GM18858 (cell line): ENCODE measurements at regions not wholly inside any gene's neighbourhood (a gene's known extent, or its start where the extent isn't known, plus 50 kb on each side); places are given as distances from the start of the nearest gene placed in this dataset.

Source experiments
- ATAC-seq: cut with Tn5 transposase; IDR thresholded peaks from one replicate; pipeline ENCODE4 v1.9.1; 2021; ENCODE audit not compliant: unreplicated experiment

- ATAC-seq, result no peak
Measured at GRCh38 chr1:96349896-96350295, 371.7 kb upstream of the PTBP2 start.

- ATAC-seq, result no peak
Measured at GRCh38 chr1:96352733-96353132, 368.9 kb upstream of the PTBP2 start.

- ATAC-seq, result no peak
Measured at GRCh38 chr1:96355521-96355920, 366.1 kb upstream of the PTBP2 start.

GRCh38 chr1:96355961-96356360, 365.6 kb upstream of the PTBP2 start:
- no peak for ATAC-seq

GRCh38 chr1:96357141-96357765, 364.3 kb upstream of the PTBP2 start:
- ATAC-seq, result no peak

GRCh38 chr1:96358057-96358456, 363.5 kb upstream of the PTBP2 start:
- no peak for ATAC-seq

GRCh38 chr1:96360036-96360795, 361.4 kb upstream of the PTBP2 start:
- no peak for ATAC-seq

GRCh38 chr1:96361271-96361856, 360.2 kb upstream of the PTBP2 start:
- no peak for ATAC-seq

GRCh38 chr1:96361961-96362360, 359.6 kb upstream of the PTBP2 start:
- ATAC-seq, result no peak

GRCh38 chr1:96362623-96363022, 359.0 kb upstream of the PTBP2 start:
- ATAC-seq, result peak; percentile 79

GRCh38 chr1:96363826-96364225, 357.8 kb upstream of the PTBP2 start:
- no peak for ATAC-seq

GRCh38 chr1:96364576-96364975, 357.0 kb upstream of the PTBP2 start:
- no peak for ATAC-seq

GRCh38 chr1:96365076-96365475, 356.5 kb upstream of the PTBP2 start:
- no peak for ATAC-seq

GRCh38 chr1:96365596-96366390, 355.8 kb upstream of the PTBP2 start:
- no peak for ATAC-seq

GRCh38 chr1:96366516-96366915, 355.1 kb upstream of the PTBP2 start:
- ATAC-seq, result no peak

- ATAC-seq, result no peak
Measured at GRCh38 chr1:96367791-96368190, 353.8 kb upstream of the PTBP2 start.

- no peak for ATAC-seq
Measured at GRCh38 chr1:96370757-96371156, 350.8 kb upstream of the PTBP2 start.

- ATAC-seq, result no peak
Measured at GRCh38 chr1:96372881-96373280, 348.7 kb upstream of the PTBP2 start.

GRCh38 chr1:96374076-96374762, 347.4 kb upstream of the PTBP2 start:
- no peak for ATAC-seq

GRCh38 chr1:96376846-96377245, 344.7 kb upstream of the PTBP2 start:
- no peak for ATAC-seq

- ATAC-seq, result no peak
Measured at GRCh38 chr1:96384611-96385010, 337.0 kb upstream of the PTBP2 start.
